Inflammatory macrophage treated with lipopolysaccharide for 1 hour (primary cell): ENCODE measurements at regions not wholly inside any gene's neighbourhood (a gene's known extent, or its start where the extent isn't known, plus 50 kb on each side); places are given as distances from the start of the nearest gene placed in this dataset.
"Not testable (repeated sequence)": the region's sequence is repeated elsewhere in the genome, so short reads cannot be mapped to it uniquely, and the experiment has no call there.

Experiments
- DNase-seq, 2 donors: peaks; one replicate each; pipeline ENCODE4 v3.0.0-alpha.2; 2020 to 2022

DNA sequence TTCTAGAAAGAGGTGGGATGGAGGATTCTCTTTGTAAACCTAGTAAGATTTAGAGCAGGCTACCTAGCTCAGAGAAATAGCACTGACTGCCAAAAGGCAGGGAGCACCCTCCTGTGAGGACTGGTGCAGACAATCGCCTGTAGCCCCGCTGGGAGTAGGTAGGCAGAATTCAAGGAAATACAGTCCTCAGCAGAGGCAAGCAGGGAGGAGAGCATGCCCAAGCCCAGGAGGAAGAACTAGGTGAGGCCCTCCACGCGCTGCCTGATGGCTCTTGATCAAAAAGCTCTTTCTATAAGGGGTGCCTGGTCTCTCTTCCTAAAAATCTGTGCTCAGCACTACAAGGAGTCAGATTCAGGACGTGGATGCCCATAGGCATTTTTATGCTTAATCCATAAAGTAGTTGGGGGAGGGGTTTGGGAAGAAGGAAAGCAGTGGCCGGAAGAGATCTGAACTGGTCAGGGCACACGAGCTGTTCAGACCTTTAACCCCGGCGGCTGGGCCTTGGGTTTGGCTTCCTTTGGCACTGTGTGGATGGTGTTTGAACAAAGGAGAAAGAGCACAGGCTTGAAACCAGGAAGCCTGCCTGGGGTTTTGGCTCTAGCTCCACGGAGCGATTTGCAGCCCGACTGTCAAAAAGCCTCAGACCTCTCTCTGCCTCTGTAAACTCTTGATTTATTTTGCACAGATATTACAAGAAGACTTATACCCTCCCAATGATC is 320.6 kb downstream of the FOXO1 start:
- DNase-seq, result no peak

DNA sequence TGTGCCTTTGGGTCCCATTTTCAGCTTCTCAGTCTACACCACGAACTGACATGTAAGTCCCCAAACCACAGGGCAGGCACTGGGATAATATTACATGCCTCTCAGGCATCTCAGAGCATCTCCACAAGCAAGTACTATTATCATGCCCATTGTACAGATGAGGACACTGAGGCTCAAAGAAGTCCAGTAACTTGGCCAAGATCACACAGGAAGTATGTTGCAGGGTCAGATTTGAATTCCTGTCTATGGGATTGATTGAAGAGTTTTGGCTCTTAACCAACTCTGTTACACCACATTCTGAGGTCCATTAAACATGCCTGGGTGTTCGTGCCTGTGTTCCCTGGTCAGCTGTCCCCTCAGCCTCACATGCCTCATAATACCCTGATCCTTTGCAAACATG is 319.8 kb downstream of the FOXO1 start:
- DNase-seq, result no peak

DNA sequence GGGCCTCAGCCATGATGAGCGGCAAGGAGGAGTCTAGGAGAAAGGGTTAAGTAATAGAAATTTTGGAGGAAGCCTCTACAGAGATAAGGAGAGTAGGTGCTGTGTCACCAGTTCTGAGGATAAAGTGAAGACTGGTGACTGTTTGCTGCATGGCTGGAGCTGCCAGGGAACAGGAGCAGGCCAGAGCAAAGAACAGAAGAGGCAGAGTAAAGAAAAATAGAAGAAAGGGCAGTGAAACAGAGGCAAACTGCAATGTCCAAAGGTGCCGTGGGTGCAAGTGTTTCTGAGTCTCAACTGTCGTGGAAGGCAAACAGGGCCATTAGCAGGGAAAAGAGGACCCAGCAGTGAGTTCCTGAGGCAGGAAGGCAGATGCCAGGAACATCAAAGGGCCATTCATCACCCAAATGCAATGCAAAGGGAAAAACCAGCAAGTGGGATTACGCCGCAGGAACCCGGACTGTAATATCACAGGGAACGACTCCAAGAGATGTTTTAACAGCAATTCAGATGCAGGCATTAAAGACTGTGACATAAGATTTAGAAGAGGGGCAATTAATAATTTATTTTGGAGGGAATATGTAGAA is 318.3 kb downstream of the FOXO1 start:
- no peak for DNase-seq

DNA sequence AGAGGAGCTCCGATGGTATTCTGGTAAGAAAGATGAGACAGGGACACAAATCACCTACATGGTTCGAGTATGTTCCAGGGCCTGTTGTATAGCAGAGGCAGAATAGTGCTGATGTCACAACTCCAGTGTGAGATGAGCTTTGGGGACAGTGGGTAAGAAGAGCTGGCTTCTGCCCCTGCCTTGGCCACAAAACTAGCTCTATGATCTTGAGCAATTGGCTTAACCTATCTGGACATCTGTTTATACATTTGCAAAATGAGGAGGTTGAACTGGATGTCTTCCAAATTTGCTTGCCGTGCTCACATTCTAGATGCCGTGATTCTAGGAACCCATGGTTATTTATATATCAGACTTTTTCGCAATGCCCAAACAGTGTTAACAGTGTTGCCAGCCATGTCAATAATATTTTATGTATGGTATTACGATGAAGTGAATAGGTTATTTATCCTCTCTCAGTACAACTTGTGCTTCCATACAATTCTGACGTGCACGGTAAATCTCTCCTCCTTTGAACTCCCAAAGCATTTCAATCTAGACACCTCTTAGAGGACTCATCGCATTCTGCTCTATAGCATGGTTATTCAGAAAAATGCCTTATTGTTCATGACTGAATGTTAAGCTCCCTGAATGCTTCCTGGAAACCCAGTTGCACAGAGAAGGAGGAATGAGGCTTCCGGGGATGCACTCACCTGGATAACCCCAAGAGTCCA is 316.0 kb downstream of the FOXO1 start:
- no peak for DNase-seq

DNA sequence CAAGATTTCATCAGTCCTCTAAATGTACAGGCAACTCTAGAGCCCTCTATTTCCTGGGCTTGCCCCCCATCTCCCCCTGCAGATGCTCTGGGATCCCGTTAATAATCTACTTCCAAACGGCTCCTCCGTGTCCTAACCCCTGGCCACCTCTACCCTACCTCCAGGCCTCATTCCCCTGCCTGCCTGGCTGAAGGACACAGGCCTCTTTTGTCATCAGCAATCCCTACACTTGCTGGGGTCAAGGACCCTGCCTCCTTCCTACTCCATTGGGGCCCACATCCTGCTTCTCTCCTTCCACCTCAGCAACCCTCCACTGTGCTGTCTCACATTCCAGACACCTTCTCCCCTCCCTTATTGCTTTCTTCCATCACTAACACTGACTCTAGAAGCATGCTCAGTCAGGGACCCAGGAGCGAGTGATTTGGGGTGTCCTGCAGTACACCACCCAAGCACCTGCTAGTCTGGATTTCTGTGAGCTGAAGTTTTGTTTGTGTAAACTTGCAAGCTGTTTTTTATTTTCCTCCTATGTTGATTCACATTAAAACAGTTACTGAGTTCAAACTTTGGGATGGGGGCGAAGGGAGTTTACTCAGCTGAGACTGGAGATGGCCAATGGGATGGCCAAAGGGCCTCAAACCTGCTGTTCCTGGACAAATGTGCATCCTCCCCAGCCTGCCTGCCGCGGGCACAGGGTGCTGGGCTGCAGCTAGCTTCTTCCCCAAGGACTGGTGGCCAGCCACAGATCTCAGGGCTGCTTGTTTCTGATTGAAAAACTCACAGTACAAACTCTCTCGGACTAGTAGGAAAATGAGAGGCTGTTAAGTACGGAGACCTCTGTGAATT is 314.7 kb downstream of the FOXO1 start:
- DNase-seq, result no peak

DNA sequence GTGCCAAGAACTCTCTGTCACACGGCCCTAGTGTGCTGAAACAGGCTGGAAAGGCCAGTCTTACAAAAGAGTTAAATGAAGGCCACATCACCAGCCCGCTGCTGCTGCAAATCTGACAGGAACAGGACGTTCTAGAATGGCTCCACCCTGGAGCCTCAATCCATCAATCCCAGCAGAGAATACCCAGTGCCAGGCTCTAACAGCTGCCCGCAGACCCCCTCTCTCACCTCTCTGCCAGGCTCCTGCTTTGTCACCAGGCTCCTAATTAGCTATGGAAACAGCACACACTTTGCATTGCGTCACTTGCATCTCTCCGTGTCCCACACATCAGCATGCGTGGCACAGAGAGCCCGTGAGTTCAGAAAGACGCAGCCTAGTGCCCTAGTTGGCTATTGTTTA is 314.1 kb downstream of the FOXO1 start:
- peak in 1 of 2 donors; percentile 14 for DNase-seq

DNA sequence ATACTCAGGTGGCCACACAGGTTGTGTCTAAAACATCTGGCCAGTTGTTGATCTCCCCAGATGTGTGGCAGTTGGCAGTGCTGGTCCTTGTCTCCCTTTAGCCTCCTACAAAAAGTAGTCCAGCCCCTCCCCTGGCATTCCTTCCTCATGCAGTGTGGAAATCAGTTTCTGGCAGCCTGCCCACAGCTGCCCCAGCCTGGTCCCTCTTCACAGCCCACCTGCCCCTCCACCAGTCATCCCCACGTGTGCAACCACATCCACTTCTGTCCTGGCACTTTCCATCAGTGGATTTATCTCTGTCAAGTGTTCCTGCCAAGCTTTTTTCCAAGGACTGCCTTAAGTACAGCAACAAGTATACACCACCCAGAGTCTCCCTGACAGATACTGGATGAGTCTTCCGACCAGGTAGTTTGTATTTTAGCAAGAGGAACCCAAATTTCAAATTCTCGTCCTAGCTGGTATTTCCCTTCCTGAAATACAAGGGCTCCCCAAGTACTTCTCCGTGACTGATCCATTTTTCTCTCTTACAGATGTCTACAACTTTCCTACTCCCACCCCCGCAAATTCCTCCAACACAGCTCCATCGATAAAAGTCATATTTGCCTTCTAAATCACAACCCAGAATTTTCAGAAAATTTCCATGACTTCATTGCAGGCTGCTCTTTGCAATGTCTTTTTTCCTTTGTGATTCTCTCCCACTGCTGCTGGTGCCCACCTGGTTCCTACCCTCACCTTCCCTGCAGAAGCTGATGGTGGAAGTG is 313.5 kb downstream of the FOXO1 start:
- no peak for DNase-seq

DNA sequence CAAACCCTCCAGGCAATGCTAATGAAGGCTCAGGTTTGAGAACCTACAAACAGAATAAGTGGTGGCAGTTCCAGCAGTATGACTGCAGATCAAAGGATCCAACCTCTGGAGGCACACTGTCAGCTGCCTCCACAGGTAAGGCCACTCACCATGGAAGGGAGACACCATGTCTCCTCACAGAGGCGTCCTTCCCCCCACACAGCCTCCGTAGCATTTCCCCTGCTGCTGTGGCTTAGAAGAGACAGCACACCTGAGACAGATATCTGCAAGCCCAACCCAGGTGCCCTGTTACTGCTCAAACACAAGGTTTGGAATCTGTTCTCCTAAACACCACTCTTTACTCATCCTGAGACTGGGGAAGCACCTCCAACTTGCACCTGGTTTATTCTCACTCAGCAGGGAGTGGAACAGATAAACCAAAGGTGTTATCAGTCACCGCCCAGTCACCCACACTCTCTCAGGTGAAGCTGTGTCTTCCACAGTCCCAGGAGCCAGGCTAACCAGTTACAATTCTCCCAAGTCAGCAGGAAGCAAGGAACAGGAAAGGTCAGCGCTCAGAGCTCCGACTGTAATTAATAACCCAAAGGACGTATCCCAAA is 311.2 kb downstream of the FOXO1 start:
- DNase-seq, result no peak

DNA sequence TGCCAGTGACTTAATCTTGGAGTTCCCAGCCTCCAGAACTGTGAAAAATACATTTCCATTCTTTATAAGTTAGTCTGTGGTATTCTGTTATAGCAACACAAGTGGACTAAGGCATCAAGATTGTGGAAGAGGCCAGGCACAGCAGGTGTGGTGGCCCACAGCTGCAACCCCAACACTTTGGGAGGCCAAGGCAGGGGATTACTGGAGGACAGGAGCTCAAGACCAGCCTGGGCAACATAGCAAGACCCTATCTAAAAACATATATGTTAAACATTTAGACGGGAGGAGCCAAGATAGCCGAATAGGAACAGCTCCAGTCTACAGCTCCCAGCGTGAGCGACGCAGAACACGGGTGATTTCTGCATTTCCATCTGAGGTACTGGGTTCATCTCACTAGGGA is 310.4 kb downstream of the FOXO1 start:
- DNase-seq, result no peak

DNA sequence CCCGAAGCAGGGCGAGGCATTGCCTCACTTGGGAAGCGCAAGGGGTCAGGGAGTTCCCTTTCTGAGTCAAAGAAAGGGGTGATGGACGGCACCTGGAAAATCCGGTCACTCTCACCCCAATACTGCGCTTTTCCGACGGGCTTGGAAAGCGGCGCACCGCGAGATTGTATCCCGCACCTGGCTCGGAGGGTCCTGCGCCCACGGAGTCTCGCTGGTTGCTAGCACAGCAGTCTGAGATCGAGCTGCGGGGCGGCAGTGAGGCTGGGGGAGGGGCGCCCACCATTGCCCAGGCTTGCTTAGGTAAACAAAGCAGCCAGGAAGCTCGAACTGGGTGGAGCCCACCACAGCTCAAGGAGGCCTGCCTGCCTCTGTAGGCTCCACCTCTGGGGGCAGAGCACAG is 310.0 kb downstream of the FOXO1 start:
- DNase-seq, result not testable (repeated sequence)

DNA sequence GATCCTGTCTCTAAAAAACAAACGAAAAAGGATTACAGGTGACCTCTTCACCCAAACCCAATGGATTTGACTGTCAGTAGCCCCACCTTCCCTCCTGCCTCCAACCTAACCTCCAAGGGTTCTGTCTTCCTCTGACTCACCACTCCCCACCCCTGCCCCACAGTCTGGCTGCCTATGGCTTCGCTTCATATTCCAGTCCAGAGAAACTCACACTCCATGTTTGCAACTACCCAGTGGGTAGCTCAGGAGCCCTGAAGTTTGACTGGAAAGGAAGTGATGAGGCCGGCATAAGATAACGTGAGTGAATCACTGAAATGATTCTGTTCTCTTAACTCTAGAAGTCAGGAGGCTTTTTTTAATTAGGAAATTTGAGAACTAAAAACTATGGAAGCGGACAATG is 303.9 kb downstream of the FOXO1 start:
- no peak for DNase-seq

DNA sequence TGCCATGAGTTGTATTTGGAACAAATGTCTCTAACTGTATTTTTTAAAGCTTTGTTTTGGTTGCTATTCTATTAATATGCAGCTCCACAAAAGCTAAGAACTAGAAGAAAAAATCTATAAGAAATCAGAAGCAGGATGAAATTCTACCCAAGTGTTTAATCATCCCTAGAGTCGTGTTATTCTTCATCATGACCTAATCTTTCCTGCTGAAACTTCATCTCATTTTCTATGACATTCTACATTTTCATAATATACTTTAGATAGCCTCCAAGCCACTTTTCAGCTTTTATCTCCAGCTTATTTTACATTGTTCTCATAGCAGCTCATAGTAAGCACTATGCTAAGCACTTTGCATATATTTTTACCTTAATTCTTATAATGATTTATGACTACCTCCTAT is 302.8 kb downstream of the FOXO1 start:
- no peak for DNase-seq

DNA sequence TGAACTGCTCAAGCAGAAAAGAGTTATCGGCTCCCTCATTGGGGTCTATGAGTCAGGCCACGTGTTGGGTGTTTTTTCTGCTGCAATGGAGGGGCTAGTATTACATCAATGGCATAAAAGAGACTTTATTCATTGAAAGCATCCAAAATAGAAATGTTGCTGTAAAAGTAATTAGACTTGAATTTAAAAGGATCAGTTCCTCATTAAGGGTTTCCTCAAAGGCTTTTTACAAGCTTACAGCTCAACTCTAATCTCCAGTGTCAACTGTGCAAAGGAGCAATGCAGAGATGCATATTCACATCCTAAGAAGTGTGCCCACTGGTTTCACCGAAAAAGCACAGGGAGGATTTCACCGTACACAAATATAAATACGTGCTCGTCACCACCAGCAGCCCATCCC is 300.3 kb downstream of the FOXO1 start:
- no peak for DNase-seq

DNA sequence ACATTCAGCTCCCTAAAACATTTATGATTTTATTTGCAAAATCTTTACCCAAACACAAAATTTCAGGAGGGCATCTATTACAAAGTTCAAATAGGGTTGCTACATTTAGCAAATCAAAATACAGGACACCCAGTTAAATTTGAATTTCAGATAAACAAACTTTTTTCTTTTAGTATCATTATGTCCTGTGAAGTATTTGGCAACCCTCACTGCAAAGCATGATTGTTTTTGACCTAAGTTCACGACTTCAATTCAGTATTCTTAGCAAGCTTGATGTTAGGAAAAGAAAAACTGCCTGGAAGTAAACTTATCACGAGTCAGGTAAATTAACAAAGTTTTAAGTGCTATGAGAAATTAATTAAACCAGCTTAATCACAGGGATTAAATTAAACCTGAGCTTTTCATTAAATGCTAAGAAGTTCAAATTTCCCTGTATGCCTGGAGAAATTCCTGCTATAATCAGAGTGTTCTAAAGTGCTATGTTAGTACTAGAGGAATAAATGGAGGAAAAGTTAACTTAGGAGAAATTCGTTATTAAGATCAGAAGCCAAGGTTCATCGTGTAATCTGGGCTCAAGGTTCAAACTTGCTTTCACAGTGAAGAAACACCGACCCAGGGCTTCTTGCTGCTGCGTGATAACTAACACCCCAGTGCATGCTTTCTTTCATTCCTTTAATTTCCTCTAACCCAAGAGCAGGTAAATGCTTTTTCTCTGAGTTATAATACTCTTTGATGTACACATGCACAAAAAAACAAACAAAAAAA is 298.1 kb downstream of the FOXO1 start:
- no peak for DNase-seq

DNA sequence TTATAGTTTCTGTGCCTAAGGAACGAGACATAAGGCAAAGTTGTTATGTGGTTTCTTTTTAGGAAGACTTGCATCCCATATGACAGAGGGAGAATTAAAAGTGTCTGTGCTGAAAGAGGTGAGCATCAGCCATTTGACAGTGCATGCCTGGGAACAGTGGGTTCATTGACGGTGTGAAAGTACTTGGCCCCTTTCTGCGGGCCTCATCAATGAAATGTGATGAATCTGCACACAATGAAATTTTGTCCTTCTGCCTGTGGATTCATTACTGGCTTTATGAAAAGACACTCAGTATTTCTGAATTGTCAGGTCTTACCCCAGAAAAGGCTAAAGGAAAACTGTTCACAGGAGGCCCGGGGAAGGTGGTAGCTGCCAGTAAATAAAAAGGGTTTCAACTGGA is 295.8 kb downstream of the FOXO1 start:
- DNase-seq, result no peak

DNA sequence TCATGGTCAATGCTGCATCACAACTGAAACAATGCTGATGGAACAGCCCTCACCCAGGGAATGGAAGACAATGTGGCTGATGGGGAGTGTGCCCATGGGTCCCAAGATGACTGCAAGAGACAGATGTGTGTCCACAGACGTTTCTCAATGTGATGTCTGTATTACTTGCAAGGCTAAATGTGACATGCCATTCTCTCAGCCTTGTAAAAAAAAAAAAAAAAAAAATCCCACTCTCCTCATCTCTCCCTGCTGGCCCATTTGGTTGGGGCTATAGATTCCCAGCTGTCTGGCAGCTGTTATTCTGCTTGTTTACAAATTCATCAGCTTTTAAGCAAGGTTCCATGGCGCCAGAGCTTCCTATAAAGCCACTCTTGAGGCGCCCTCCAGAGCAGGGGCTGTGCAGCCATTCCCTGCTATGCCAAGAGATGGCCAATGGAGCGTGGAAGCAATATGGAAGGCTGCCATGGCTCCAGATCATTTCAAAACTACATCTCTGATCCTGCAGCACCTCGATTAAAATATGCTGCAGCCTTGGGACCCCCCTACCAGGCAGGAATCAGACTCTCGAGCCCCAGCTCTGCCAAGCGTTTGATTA is 294.8 kb downstream of the FOXO1 start:
- no peak for DNase-seq

DNA sequence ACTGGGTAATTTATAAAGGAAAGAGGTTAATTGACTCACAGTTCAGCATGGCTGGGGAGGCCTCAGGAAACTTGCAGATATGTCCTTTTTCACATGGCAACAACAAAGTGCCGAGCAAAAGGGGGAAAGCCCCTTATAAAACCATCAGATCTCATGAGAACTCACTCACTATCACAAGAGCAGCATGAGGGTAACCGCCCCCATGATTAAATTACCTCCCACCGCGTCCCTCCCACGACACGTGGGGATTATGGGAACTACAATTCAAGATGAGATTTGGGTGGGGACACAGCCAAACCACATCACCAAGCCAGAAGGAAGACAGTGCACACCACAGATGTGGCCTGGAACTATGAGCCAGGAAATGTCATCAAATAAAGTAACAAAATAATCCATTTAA is 292.8 kb downstream of the FOXO1 start:
- DNase-seq, result peak in 1 of 2 donors; percentile 3

DNA sequence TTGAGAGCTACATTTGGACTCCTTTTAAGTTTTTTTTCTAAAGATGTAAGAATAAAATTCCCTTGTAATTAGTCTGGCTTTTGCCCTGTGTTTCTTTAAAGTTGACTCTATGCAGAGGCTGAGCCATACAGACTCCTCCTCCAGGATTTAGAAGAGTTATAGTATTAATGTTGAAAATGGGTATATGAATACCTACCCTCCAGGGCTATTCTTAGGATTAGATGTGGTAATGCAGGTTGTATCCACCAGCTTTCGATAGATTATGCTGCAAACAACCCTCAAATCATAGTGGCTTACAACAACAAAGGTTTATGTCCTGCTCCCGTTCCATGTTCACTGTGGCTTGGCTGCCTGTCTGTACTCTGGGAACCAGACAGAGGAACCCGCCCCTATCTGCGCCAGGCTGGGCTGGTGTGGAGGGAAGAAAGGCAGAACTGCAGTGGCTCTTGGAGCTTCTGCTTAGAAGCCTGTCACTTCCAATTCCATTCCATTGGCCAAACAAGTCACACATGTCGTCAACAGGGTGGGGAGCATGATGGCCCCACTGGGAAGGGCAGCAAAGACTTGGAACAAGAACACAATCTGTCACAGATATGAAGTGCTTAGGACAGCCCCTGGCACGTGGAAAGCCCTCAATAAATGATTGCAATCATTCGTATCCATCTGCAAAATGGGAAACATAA is 290.8 kb downstream of the FOXO1 start:
- DNase-seq, result no peak

DNA sequence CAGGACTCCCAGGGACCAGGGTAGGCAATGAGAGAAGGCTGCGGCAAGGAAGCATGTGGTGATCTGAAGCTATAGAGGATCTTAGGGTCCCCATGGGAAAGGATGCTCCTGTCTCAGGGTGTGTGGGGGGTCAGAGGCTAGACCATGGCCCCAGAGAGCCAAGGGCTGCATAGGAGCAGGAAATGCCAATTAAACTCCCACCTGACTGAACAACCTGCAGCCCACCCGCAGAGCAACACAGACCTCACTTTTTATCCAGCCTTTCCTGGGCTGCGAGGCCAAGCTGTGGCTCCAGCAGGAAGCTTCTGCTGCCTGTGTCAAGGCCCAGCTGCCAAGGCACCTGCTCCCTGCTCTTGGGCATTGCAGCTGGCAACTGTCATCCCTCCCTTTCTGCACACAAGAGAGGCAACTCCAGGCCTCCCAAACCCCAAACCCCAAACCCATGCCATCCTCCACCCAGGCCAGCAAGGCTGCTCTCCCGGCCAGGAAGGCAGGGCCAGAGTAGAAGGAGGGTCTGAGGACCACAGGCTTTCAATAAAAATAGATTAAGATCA is 290.1 kb downstream of the FOXO1 start:
- no peak for DNase-seq
